H1 (cell line): ENCODE measurements at regions not wholly inside any gene's neighbourhood (a gene's known extent, or its start where the extent isn't known, plus 50 kb on each side); places are given as distances from the start of the nearest gene placed in this dataset.

Source experiments
- CTCF ChIA-PET: fragments of 300-600 bp; sonication (Branson Sonifier 250); formaldehyde crosslinking; loops from one replicate; lab custom pipeline; 2021; ENCODE audit not compliant: partially characterized antibody; lab: Charles Lee
- POLR2A ChIA-PET: fragments of 300-600 bp; sonication (Branson Sonifier 250); formaldehyde crosslinking; loops from one replicate; lab custom pipeline; 2021; ENCODE audit warnings: inconsistent platforms; ENCODE audit not compliant: partially characterized antibody; lab: Charles Lee
- DNase-seq, 2 experiments: peaks; one replicate each; pipeline versions ENCODE4 v3.0.0 to v3.0.0-alpha.2; 2010 to 2022; ENCODE audit warnings: low spot score in 2 of 2, low read depth in 1 of 2, mixed read lengths in 1 of 2
- FAIRE-seq: peaks from 2 replicates; lab custom pipeline; 2011; peaks lifted over from hg19 to GRCh38; lab: Jason Lieb, UNC
- H2AFZ ChIP-seq: 2 replicates; pipeline ENCODE4 v1.8.1; 2012; ENCODE audit warnings: low read length, inconsistent platforms
- H2AK5ac ChIP-seq: 2 replicates; pipeline ENCODE4 v1.6.1; 2013; ENCODE audit warnings: low read depth, low read length
- H2BK120ac ChIP-seq: replicated peaks from 2 replicates; pipeline ENCODE3; 2013; ENCODE audit warnings: low read depth, low read length, inconsistent platforms
- H2BK12ac ChIP-seq: 2 replicates; pipeline ENCODE4 v1.6.1; 2013; ENCODE audit warnings: low read depth, low read length
- H2BK15ac ChIP-seq: 2 replicates; pipeline ENCODE4 v1.6.1; 2013; ENCODE audit warnings: low read length
- H2BK20ac ChIP-seq: 2 replicates; pipeline ENCODE4 v1.6.1; 2013; ENCODE audit warnings: low read length
- H2BK5ac ChIP-seq: 2 replicates; pipeline ENCODE4 v1.6.1; 2013; ENCODE audit warnings: low read depth, low read length
- H3K14ac ChIP-seq: 2 replicates; pipeline ENCODE4 v1.6.1; 2013; ENCODE audit warnings: inconsistent platforms; ENCODE audit not compliant: insufficient read length
- H3K18ac ChIP-seq: 2 replicates; pipeline ENCODE4 v1.6.1; 2013; ENCODE audit warnings: low read length; ENCODE audit errors: extremely low read depth
- H3K23ac ChIP-seq: 2 replicates; pipeline ENCODE4 v1.6.1; 2013; ENCODE audit warnings: inconsistent platforms; ENCODE audit not compliant: insufficient read length
- H3K23me2 ChIP-seq: 2 replicates; pipeline ENCODE4 v1.6.1; 2013; ENCODE audit warnings: low read depth, low read length
- H3K27ac ChIP-seq: 2 replicates; pipeline ENCODE4 v1.6.1; 2011; ENCODE audit warnings: low read depth, low read length, inconsistent platforms
- H3K27me3 ChIP-seq, 4 experiments: replicated peaks in 1 of 4; 1 replicate in 1 of 4; 2 replicates in 3 of 4; pipeline versions ENCODE4 v1.6.1 to v1.8.1; 2011 to 2013; ENCODE audit warnings: low read length in 3 of 4, mild to moderate bottlenecking in 3 of 4, inconsistent platforms in 2 of 4, mixed read lengths in 2 of 4, moderate library complexity in 1 of 4; ENCODE audit not compliant: control insufficient read depth in 3 of 4, insufficient read depth in 3 of 4; ENCODE audit errors: extremely low read depth in 1 of 4
- H3K36me3 ChIP-seq, 4 experiments: 2 replicates each; pipeline versions ENCODE4 v1.6.1 to v1.8.1; 2011 to 2013; ENCODE audit warnings: mild to moderate bottlenecking in 4 of 4, low read length in 3 of 4, moderate library complexity in 2 of 4, control low read depth in 1 of 4, inconsistent platforms in 1 of 4; ENCODE audit not compliant: insufficient read depth in 4 of 4, control insufficient read depth in 2 of 4
- H3K4ac ChIP-seq: replicated peaks from 2 replicates; pipeline ENCODE3; 2013; ENCODE audit warnings: low read length, low read depth, mixed read lengths, inconsistent platforms; ENCODE audit not compliant: insufficient read length
- H3K4me1 ChIP-seq, 4 experiments: replicated peaks in 1 of 4; 1 replicate in 1 of 4; 2 replicates in 3 of 4; pipeline versions ENCODE4 v1.6.1 to v1.8.1; 2011 to 2013; ENCODE audit warnings: low read length in 3 of 4, inconsistent platforms in 2 of 4, mixed read lengths in 1 of 4; ENCODE audit not compliant: insufficient read depth in 4 of 4, control insufficient read depth in 3 of 4
- H3K4me2 ChIP-seq, 2 experiments: 2 replicates each; pipeline versions ENCODE4 v1.6.1 to v1.8.1; 2011 to 2013; ENCODE audit warnings: low read depth in 2 of 2, low read length in 2 of 2, control low read depth in 1 of 2, inconsistent platforms in 1 of 2, mild to moderate bottlenecking in 1 of 2; ENCODE audit not compliant: insufficient read depth in 1 of 2
- H3K4me3 ChIP-seq, 4 experiments: fragments of 200-600, 300-600 bp in 1 of 4; sonication (generic), shearing (Covaris generic), sonication (Bioruptor Twin) in 1 of 4; 2 replicates each; pipeline versions ENCODE4 v1.5.1 to v1.8.1; 2011 to 2016; ENCODE audit warnings: low read length in 4 of 4, low read depth in 3 of 4, control low read depth in 2 of 4, inconsistent platforms in 2 of 4, mild to moderate bottlenecking in 2 of 4, mixed read lengths in 1 of 4, moderate library complexity in 1 of 4; ENCODE audit not compliant: insufficient read depth in 2 of 4; ENCODE audit errors: extremely low read depth in 1 of 4
- H3K56ac ChIP-seq: replicated peaks from 2 replicates; pipeline ENCODE3; 2013; ENCODE audit warnings: low read depth, mild to moderate bottlenecking, mixed read lengths, low read length, inconsistent platforms; ENCODE audit not compliant: insufficient read length
- H3K79me1 ChIP-seq: 2 replicates; pipeline ENCODE4 v1.6.1; 2013; ENCODE audit warnings: low read depth, low read length, control low read depth
- H3K79me2 ChIP-seq, 2 experiments: 2 replicates each; pipeline versions ENCODE4 v1.6.1 to v1.8.1; 2012 to 2013; ENCODE audit warnings: low read length in 2 of 2, mild to moderate bottlenecking in 2 of 2, inconsistent platforms in 1 of 2; ENCODE audit not compliant: insufficient read depth in 2 of 2, control insufficient read depth in 1 of 2
- H3K9ac ChIP-seq, 4 experiments: replicated peaks in 1 of 4; 1 replicate in 1 of 4; 2 replicates in 3 of 4; pipeline versions ENCODE4 v1.6.1 to v1.8.1; 2011 to 2013; ENCODE audit warnings: low read depth in 3 of 4, low read length in 3 of 4, control low read depth in 2 of 4, mild to moderate bottlenecking in 2 of 4, moderate library complexity in 2 of 4, inconsistent platforms in 1 of 4; ENCODE audit errors: extremely low read depth in 1 of 4
- H3K9me3 ChIP-seq, 2 experiments: 2 replicates each; pipeline versions ENCODE4 v1.6.1 to v1.8.1; 2012 to 2013; ENCODE audit warnings: mild to moderate bottlenecking in 2 of 2, moderate library complexity in 2 of 2, control low read depth in 1 of 2, inconsistent platforms in 1 of 2, low read depth in 1 of 2, low read length in 1 of 2, mixed read lengths in 1 of 2; ENCODE audit not compliant: insufficient read depth in 2 of 2
- H4K20me1 ChIP-seq, 2 experiments: replicated peaks in 1 of 2; 2 replicates each; pipeline versions ENCODE3 to v1.8.1; 2011 to 2013; ENCODE audit warnings: inconsistent platforms in 2 of 2, low read length in 2 of 2, mild to moderate bottlenecking in 1 of 2; ENCODE audit not compliant: insufficient read depth in 2 of 2, control insufficient read depth in 1 of 2
- H4K5ac ChIP-seq: 2 replicates; pipeline ENCODE4 v1.6.1; 2013; ENCODE audit warnings: low read length, low read depth, mixed read lengths, inconsistent platforms; ENCODE audit not compliant: insufficient read length
- H4K8ac ChIP-seq: 2 replicates; pipeline ENCODE4 v1.8.0; 2013; ENCODE audit warnings: mild to moderate bottlenecking, moderate library complexity, low read length, inconsistent platforms; ENCODE audit not compliant: insufficient read depth; ENCODE audit errors: extremely low read depth
- H4K91ac ChIP-seq: replicated peaks from 2 replicates; pipeline ENCODE3; 2013; ENCODE audit warnings: low read length, mixed read lengths, inconsistent platforms; ENCODE audit not compliant: insufficient read length
- CEBPB ChIP-seq: IDR thresholded peaks from 2 replicates; pipeline ENCODE4 v1.6.1; 2012; ENCODE audit warnings: low read depth, low read length
- CREB1 ChIP-seq: IDR thresholded peaks from 2 replicates; pipeline ENCODE4 v1.6.1; 2012; ENCODE audit warnings: inconsistent platforms
- EZH2 ChIP-seq: fragments of 200-600 bp; sonication (generic); IDR thresholded peaks from 2 replicates; pipeline ENCODE4 v1.7.1; 2012; ENCODE audit warnings: low read depth, mild to moderate bottlenecking, moderate library complexity, low read length, inconsistent platforms; ENCODE audit not compliant: severe bottlenecking
- FOSL1 ChIP-seq: IDR thresholded peaks from 2 replicates; pipeline ENCODE4 v1.6.1; 2011; ENCODE audit warnings: mild to moderate bottlenecking, low read depth, low read length, moderate library complexity; ENCODE audit not compliant: insufficient read depth
- GTF2F1 ChIP-seq: IDR thresholded peaks from 2 replicates; pipeline ENCODE4 v1.6.1; 2012; ENCODE audit warnings: low read depth, low read length, improper control_type of control experiment, borderline replicate concordance
- HDAC2 ChIP-seq, 2 experiments: fragments of 300-600 bp in 1 of 2; sonication (generic) in 1 of 2; IDR thresholded peaks; 2 replicates each; pipeline ENCODE4 v1.6.1; 2011 to 2012; ENCODE audit warnings: low read depth in 2 of 2, low read length in 2 of 2, mild to moderate bottlenecking in 2 of 2, moderate library complexity in 2 of 2, borderline replicate concordance in 1 of 2, inconsistent platforms in 1 of 2
- PHF8 ChIP-seq: fragments of 200-600 bp; sonication (generic); conservative IDR thresholded peaks from 2 replicates; pipeline ENCODE4 v1.7.1; 2012; ENCODE audit warnings: low read depth, mild to moderate bottlenecking, inconsistent platforms, low read length, moderate library complexity
- POLR2A ChIP-seq, 2 experiments: IDR thresholded peaks; 1 replicate in 1 of 2; 2 replicates in 1 of 2; pipeline ENCODE4 v1.6.1; 2011; ENCODE audit warnings: low read depth in 2 of 2, low read length in 2 of 2, mild to moderate bottlenecking in 2 of 2; ENCODE audit errors: control extremely low read depth in 1 of 2
- POLR2AphosphoS5 ChIP-seq: IDR thresholded peaks from 2 replicates; pipeline ENCODE4 v1.6.1; 2011; ENCODE audit warnings: low read depth, low read length
- SAP30 ChIP-seq: fragments of 300-600 bp; sonication (generic); IDR thresholded peaks from 2 replicates; pipeline ENCODE4 v1.7.1; 2012; ENCODE audit warnings: low read length, moderate library complexity, mild to moderate bottlenecking, inconsistent platforms; ENCODE audit not compliant: insufficient read depth, insufficient replicate concordance
- SIN3A ChIP-seq, 2 experiments: IDR thresholded peaks in 1 of 2; conservative IDR thresholded peaks in 1 of 2; 2 replicates each; pipeline ENCODE4 v1.6.1; 2011 to 2012; ENCODE audit warnings: low read length in 2 of 2, improper control_type of control experiment in 1 of 2, low read depth in 1 of 2, mild to moderate bottlenecking in 1 of 2
- SP4 ChIP-seq: IDR thresholded peaks from 2 replicates; pipeline ENCODE4 v1.6.1; 2012; ENCODE audit warnings: low read length, inconsistent platforms
- TAF1 ChIP-seq: IDR thresholded peaks from 2 replicates; pipeline ENCODE4 v1.6.1; 2011; ENCODE audit warnings: mild to moderate bottlenecking, low read depth, low read length
- TCF12 ChIP-seq: IDR thresholded peaks from 2 replicates; pipeline ENCODE4 v1.6.1; 2011; ENCODE audit warnings: low read depth, mild to moderate bottlenecking, low read length
- WGBS, 2 experiments: shearing (Covaris generic) in 1 of 2; methylation state at CpG; one replicate each; pipeline versions ENCODE4 v1.1.6 to v1.1.7; 2013 to 2015; ENCODE audit warnings: low lambda C conversion rate in 2 of 2, mixed read lengths in 2 of 2, inconsistent platforms in 1 of 2, low coverage in 1 of 2, missing lambda C conversion rate in 1 of 2; ENCODE audit not compliant: insufficient replicate concordance in 2 of 2, insufficient coverage in 1 of 2, insufficient read length in 1 of 2; ENCODE audit errors: extremely low coverage in 1 of 2, missing lambda C conversion rate in 1 of 2; 5-methylcytosine and 5-hydroxymethylcytosine counted together
- TF ChIP-seq, protein P1 (sequence below): IDR thresholded peaks from 2 replicates; pipeline ENCODE4 v1.6.1; 2011; ENCODE audit warnings: low read depth, mild to moderate bottlenecking, low read length; ENCODE audit not compliant: insufficient read depth

- ChIA-PET POLR2A (no interaction called here), CTCF (interaction anchor here (1.2 kb wide), 1 partner anchor 23 kb away, joined by 3 read pairs; no protein-coding TSS in a partner anchor)
- H2BK12ac ChIP-seq = no peak overlapping the region
- no peak overlapping the region for H2BK120ac ChIP-seq
- H2AFZ ChIP-seq = no peak overlapping the region
- no peaks in the 10 kb centered on the region for H3K4me1 ChIP-seq
- 96% methylated on average over 2 of the region's 2 CpGs; no CpG with 5 or more reads in 1 of the 2 experiments for WGBS, 2 experiments
- no peak overlapping the region for H3K23ac ChIP-seq
- H2BK5ac ChIP-seq = no peak overlapping the region
- no peak overlapping the region for H2BK20ac ChIP-seq
- no peak overlapping the region for H3K4me2 ChIP-seq
- no peak overlapping the region for H3K56ac ChIP-seq
- no peak overlapping the region for H4K91ac ChIP-seq
- H3K9me3 ChIP-seq = no peaks in the 10 kb centered on the region
- no peak overlapping the region for H4K8ac ChIP-seq
- no peak for DNase-seq
- no peaks in the 10 kb centered on the region for H3K79me2 ChIP-seq
- no peaks in the 10 kb centered on the region for H3K23me2 ChIP-seq
- H3K79me1 ChIP-seq = no peaks in the 10 kb centered on the region
- H3K4me3 ChIP-seq = no peak overlapping the region
- no peak overlapping the region for H2BK15ac ChIP-seq
- no peaks in the 10 kb centered on the region for H3K27me3 ChIP-seq
- H3K36me3 ChIP-seq = no peaks in the 10 kb centered on the region
- H4K20me1 ChIP-seq = no peaks in the 10 kb centered on the region
- H2AK5ac ChIP-seq = no peak overlapping the region
- no peak overlapping the region for H3K18ac ChIP-seq
- H3K4ac ChIP-seq = no peak overlapping the region
- FAIRE-seq = no peak
- H3K14ac ChIP-seq = no peak overlapping the region
- H3K27ac ChIP-seq = no peak overlapping the region
- TF ChIP-seq SAP30 = no peak
- no peak for TF ChIP-seq TAF1
- no peak for TF ChIP-seq HDAC2 (IDR thresholded peaks at IDR 0.05; ENCODE audit: borderline replicate concordance in 1 of 2, low read depth in 2 of 2, low read length in 2 of 2)
- TF ChIP-seq, protein P1, sequence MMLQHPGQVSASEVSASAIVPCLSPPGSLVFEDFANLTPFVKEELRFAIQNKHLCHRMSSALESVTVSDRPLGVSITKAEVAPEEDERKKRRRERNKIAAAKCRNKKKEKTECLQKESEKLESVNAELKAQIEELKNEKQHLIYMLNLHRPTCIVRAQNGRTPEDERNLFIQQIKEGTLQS = no peak
- TF ChIP-seq POLR2A (IDR thresholded peaks at IDR 0.05; ENCODE audit: control extremely low read depth in 1 of 2, low read depth in 2 of 2, low read length in 2 of 2) = no peak
- TF ChIP-seq GTF2F1 = no peak
- TF ChIP-seq POLR2AphosphoS5 = no peak
- no peak for TF ChIP-seq CEBPB
- TF ChIP-seq CREB1 = no peak
- no peak for TF ChIP-seq SP4
- TF ChIP-seq SIN3A (conservative IDR thresholded peaks at IDR 0.05 in 1 of 2, IDR thresholded peaks at IDR 0.05 in 1 of 2; ENCODE audit: low read depth in 1 of 2, low read length in 2 of 2) = no peak
- no peak for TF ChIP-seq TCF12
- no peak for TF ChIP-seq PHF8
- TF ChIP-seq EZH2 = no peak
- no peak for TF ChIP-seq FOSL1
- no peak overlapping the region for H4K5ac ChIP-seq
- H3K9ac ChIP-seq = no peak overlapping the region
These were observed 409.2 kb upstream of the SLIT2 start for GRCh38 chr4:19842471-19842870.
